GM21723 (cell line): ENCODE measurements at regions not wholly inside any gene's neighbourhood (a gene's known extent, or its start where the extent isn't known, plus 50 kb on each side); places are given as distances from the start of the nearest gene placed in this dataset.

Experiments
- ATAC-seq: cut with Tn5 transposase; IDR thresholded peaks from one replicate; pipeline ENCODE4 v1.9.1; 2021; ENCODE audit warnings: mild to moderate bottlenecking, moderate library complexity; ENCODE audit not compliant: unreplicated experiment

- ATAC-seq, result no peak
Measured at GRCh38 chr5:160906090-160906489, 54.1 kb upstream of the ATP10B start.

- no peak for ATAC-seq
Measured at GRCh38 chr5:160905285-160905684, 53.3 kb upstream of the ATP10B start.

- no peak for ATAC-seq
Measured at GRCh38 chr5:160904591-160904990, 52.6 kb upstream of the ATP10B start.

GRCh38 chr5:160903551-160903950 is 51.5 kb upstream of the ATP10B start:
- no peak for ATAC-seq

GRCh38 chr5:160903076-160903475 is 51.1 kb upstream of the ATP10B start:
- no peak for ATAC-seq
